ENCODE measurements at regions not wholly inside any gene's neighbourhood (a gene's known extent, or its start where the extent isn't known, plus 50 kb on each side); places are given as distances from the start of the nearest gene placed in this dataset.

DNA sequence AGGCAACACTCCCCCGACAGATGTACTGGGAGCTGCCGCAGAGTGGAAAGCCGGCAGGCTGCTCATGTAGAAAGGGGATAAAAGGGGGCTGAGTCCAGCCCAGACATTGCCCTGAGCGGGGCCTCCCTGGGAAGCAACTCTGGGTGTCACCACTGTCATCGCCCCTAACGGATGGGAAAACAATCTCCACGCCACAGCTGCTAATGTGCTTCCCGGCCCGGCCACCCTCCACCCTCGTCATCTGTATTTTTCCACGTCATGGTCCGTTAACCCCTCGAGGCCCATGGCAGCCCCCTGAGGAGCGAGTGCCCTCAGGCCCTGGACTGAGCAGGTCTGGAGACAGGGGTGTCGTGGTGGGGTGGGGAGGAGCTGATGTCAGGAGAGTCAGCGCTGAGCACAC, 227.4 kb downstream of the DLL1 start:
- ATAC-seq (ENCODE audit: low FRiP score in 2 of 2) (peak in 1 of 2 donors; percentile 4), DNase-seq (peak; percentile 17 to 46)
- Histone ChIP-seq H3K27ac (no peak overlapping the region), H3K4me3 (no peak overlapping the region), H3K36me3 (no peaks in the 10 kb centered on the region), H3K27me3 (no peaks in the 10 kb centered on the region), H3K9me3 (no peaks in the 10 kb centered on the region), H3K4me1 (peaks cover 0 to 6% (median 2%) of the 10 kb centered on the region in 4 donors)
- TF ChIP-seq EP300 (IDR thresholded peaks at IDR 0.05) (no peak), POLR2A (IDR thresholded peaks at IDR 0.05) (no peak), POLR2AphosphoS5 (IDR thresholded peaks at IDR 0.05) (no peak)
- TF ChIP-seq, protein P1, sequence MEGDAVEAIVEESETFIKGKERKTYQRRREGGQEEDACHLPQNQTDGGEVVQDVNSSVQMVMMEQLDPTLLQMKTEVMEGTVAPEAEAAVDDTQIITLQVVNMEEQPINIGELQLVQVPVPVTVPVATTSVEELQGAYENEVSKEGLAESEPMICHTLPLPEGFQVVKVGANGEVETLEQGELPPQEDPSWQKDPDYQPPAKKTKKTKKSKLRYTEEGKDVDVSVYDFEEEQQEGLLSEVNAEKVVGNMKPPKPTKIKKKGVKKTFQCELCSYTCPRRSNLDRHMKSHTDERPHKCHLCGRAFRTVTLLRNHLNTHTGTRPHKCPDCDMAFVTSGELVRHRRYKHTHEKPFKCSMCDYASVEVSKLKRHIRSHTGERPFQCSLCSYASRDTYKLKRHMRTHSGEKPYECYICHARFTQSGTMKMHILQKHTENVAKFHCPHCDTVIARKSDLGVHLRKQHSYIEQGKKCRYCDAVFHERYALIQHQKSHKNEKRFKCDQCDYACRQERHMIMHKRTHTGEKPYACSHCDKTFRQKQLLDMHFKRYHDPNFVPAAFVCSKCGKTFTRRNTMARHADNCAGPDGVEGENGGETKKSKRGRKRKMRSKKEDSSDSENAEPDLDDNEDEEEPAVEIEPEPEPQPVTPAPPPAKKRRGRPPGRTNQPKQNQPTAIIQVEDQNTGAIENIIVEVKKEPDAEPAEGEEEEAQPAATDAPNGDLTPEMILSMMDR (IDR thresholded peaks at IDR 0.05): no peak
- 67 to 93% methylated on average over 6 to 16 of the region's 16 CpGs for WGBS, 2 donors

DNA sequence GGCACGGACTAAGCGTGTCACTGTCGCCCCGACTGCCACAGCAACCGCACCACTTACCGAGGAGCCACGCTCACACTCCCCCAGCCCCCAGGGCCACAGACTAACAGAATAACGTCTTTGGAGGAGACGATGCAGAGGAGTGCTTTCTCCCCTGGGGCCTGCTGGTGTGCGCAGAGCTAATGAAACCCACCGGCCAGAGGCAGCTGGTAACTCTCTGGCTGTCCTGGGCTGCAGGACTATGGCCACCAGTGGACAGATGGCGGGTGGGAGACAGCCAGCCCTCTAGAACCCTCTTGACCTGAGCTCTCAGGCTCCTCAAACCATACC, 228.0 kb downstream of the DLL1 start:
- Histone ChIP-seq H3K27ac (no peak overlapping the region), H3K36me3 (no peaks in the 10 kb centered on the region), H3K27me3 (no peaks in the 10 kb centered on the region), H3K4me1 (peaks cover 0 to 6% (median 2%) of the 10 kb centered on the region in 4 donors), H3K9me3 (no peaks in the 10 kb centered on the region), H3K4me3 (no peak overlapping the region)
- WGBS, 2 donors: 92 to 96% methylated on average over 9 to 10 of the region's 12 CpGs
- peak in 1 of 2 donors; percentile 22 for ATAC-seq (ENCODE audit: low FRiP score in 2 of 2)
- TF ChIP-seq POLR2AphosphoS5 (IDR thresholded peaks at IDR 0.05) (no peak), POLR2A (IDR thresholded peaks at IDR 0.05) (no peak), EP300 (IDR thresholded peaks at IDR 0.05) (no peak)
- TF ChIP-seq, protein P1 (IDR thresholded peaks at IDR 0.05): no peak
- peak in 1 of 2 donors; percentile 12 for DNase-seq

DNA sequence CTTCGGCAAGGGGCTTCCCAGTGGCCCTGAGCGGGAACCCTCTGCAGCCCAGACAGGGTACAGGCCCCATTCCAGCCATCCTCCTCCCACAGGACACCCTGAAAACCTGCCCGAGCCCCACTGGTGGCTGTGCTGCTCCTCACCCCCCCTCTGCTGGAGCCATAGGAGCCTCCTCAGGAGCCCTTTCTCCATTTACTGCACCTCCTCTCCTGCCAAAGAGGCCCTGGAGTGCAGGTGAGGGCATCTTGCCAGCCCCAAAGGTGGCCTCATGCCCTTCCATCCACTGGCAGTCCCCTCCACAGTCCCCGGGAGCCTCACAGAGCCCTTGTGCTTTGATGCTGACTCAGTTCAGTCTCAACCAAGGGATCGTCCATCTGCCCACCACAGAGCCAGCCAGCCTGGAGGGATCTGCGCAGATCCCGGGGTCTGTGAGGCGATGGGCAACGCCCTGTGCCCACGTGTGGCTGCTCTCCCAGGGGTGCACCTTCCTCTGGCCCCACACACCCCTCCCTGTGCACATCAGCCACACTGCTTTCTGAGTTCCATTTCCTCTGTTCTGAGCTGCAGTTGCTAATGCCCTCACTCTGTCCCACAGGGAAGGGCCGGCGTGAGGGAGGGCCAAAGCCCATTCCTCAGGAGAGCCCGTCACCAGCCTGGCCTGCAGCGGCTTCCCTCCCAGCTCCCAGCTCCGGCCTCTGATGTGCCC, 228.5 kb downstream of the DLL1 start:
- WGBS, 2 donors: 87 to 98% methylated on average over 9 to 15 of the region's 15 CpGs
- Histone ChIP-seq H3K36me3 (no peaks in the 10 kb centered on the region), H3K4me3 (no peak overlapping the region), H3K9me3 (no peaks in the 10 kb centered on the region), H3K27me3 (no peaks in the 10 kb centered on the region), H3K27ac (no peak overlapping the region), H3K4me1 (peaks cover 0 to 6% (median 2%) of the 10 kb centered on the region in 4 donors)
- TF ChIP-seq EP300 (IDR thresholded peaks at IDR 0.05): no peak
- TF ChIP-seq, protein P1 (IDR thresholded peaks at IDR 0.05): no peak
- DNase-seq: peak; percentile 19 to 71
- peak; percentile 9 to 17 for ATAC-seq (ENCODE audit: low FRiP score in 2 of 2)

DNA sequence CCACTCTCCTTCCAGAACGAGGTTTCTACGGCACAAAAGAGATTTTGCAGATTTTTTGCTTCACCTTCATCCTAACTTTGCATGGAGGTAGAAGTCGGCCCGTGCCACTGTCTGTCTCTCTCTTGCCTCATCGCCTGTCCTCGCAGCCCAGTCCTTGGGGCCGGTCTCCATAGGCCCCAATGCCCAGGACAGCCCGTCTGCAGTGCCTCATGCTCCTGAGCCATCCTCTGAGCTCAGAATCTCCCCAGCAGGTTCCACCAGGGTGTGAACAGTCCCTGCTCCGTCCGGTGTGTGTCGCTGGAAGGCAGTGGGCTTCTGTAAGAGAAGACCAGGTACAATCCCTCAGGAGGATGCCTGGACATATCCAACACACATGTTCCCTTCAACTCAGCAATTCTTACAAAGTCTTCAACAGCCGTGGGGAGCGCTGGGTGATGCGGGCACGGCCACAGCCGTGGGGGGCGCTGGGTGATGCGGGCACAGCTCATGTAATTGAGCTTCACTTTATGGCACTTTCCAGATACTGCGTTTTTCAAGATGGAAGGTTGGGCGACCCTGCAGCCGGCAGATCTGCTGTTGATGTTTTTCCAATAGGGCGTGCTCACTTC, 231.9 kb downstream of the DLL1 start:
- Histone ChIP-seq H3K36me3 (no peaks in the 10 kb centered on the region), H3K27ac (no peak overlapping the region), H3K9me3 (no peaks in the 10 kb centered on the region), H3K27me3 (no peaks in the 10 kb centered on the region), H3K4me1 (peaks cover 0 to 6% (median 2%) of the 10 kb centered on the region in 4 donors), H3K4me3 (no peak overlapping the region)
- peak; percentile 17 to 67 for DNase-seq
- 94 to 95% methylated on average over 20 to 22 of the region's 22 CpGs for WGBS, 2 donors
- ATAC-seq (ENCODE audit: low FRiP score in 2 of 2): peak in 1 of 2 donors; percentile 7
- no peak for TF ChIP-seq EP300 (IDR thresholded peaks at IDR 0.05)
- TF ChIP-seq POLR2A (IDR thresholded peaks at IDR 0.05): no peak
- TF ChIP-seq, protein P1 (IDR thresholded peaks at IDR 0.05): no peak
- no peak for TF ChIP-seq POLR2AphosphoS5 (IDR thresholded peaks at IDR 0.05)

Data from upper lobe of left lung (tissue), 6 donors.